ENCODE measurements at regions not wholly inside any gene's neighbourhood (a gene's known extent, or its start where the extent isn't known, plus 50 kb on each side); places are given as distances from the start of the nearest gene placed in this dataset.

DNA sequence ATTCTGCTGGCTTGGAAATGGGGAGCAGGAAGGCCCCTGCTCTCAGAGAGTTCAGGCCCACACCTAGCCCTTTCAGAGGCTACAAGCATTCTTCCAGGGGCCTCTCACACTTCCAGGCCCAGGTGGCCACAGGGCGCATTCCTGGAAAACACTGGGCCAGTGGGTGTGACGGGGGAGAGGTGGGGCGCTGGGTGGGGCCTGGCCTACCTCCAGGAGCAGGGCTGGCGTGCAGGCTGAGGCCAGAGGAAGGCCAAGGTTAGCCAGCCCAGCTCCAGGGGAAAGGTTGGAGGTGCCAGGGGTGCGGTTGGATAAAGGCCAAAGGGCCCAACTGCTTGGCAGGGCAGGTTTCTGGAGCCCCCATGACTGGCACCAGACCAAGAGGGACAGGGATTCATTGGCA, 198.2 kb downstream of the MAF start:
- Histone ChIP-seq H3K18ac (ENCODE audit: extremely low read depth, low read length) (no peak overlapping the region), H3K14ac (ENCODE audit: insufficient read length) (no peak overlapping the region), H3K27me3 (replicated peaks in 1 of 4; ENCODE audit: control insufficient read depth in 3 of 4, extremely low read depth in 1 of 4, insufficient read depth in 3 of 4, low read length in 3 of 4) (no peaks in the 10 kb centered on the region), H3K4ac (replicated peaks; ENCODE audit: insufficient read length, low read depth, low read length) (no peak overlapping the region), H3K9me3 (ENCODE audit: insufficient read depth in 2 of 2, low read depth in 1 of 2, low read length in 1 of 2) (peaks cover 0 to 3% of the 10 kb centered on the region in 2 experiments; a peak in 1 of 4 replicates), H2BK12ac (ENCODE audit: low read depth, low read length) (no peak overlapping the region), H3K4me3 (ENCODE audit: extremely low read depth in 1 of 4, insufficient read depth in 2 of 4, low read depth in 3 of 4, low read length in 4 of 4) (no peak overlapping the region), H3K27ac (ENCODE audit: low read depth, low read length) (no peak overlapping the region), H3K4me1 (replicated peaks in 1 of 4; ENCODE audit: control insufficient read depth in 3 of 4, insufficient read depth in 4 of 4, low read length in 3 of 4) (peaks cover 0 to under 1% (median 0%) of the 10 kb centered on the region in 4 experiments; a peak in 4 of 7 replicates), H4K91ac (replicated peaks; ENCODE audit: insufficient read length, low read length) (no peak overlapping the region), H3K9ac (replicated peaks in 1 of 4; ENCODE audit: extremely low read depth in 1 of 4, low read depth in 3 of 4, low read length in 3 of 4) (no peak overlapping the region), H3K56ac (replicated peaks; ENCODE audit: insufficient read length, low read depth, low read length) (no peak overlapping the region), H4K20me1 (replicated peaks in 1 of 2; ENCODE audit: control insufficient read depth in 1 of 2, insufficient read depth in 2 of 2, low read length in 2 of 2) (no peaks in the 10 kb centered on the region), H3K79me1 (ENCODE audit: low read depth, low read length) (no peaks in the 10 kb centered on the region), H4K5ac (ENCODE audit: insufficient read length, low read depth, low read length) (no peak overlapping the region), H2BK5ac (ENCODE audit: low read depth, low read length) (no peak overlapping the region), H3K36me3 (ENCODE audit: control insufficient read depth in 2 of 4, insufficient read depth in 4 of 4, low read length in 3 of 4) (no peaks in the 10 kb centered on the region), H2AFZ (ENCODE audit: low read length) (no peak overlapping the region), H3K23me2 (ENCODE audit: low read depth, low read length) (no peaks in the 10 kb centered on the region), H2BK20ac (ENCODE audit: low read length) (no peak overlapping the region), H2BK120ac (replicated peaks; ENCODE audit: low read depth, low read length) (no peak overlapping the region), H4K8ac (ENCODE audit: extremely low read depth, insufficient read depth, low read length) (no peak overlapping the region), H2AK5ac (ENCODE audit: low read depth, low read length) (no peak overlapping the region), H3K4me2 (ENCODE audit: insufficient read depth in 1 of 2, low read depth in 2 of 2, low read length in 2 of 2) (no peak overlapping the region), H3K79me2 (ENCODE audit: control insufficient read depth in 1 of 2, insufficient read depth in 2 of 2, low read length in 2 of 2) (no peaks in the 10 kb centered on the region), H2BK15ac (ENCODE audit: low read length) (no peak overlapping the region), H3K23ac (ENCODE audit: insufficient read length) (no peak overlapping the region)
- 75% methylated on average over 5 of the region's 5 CpGs; no CpG with 5 or more reads in 1 of the 2 experiments for WGBS, 2 experiments (ENCODE audit: extremely low coverage in 1 of 2, insufficient coverage in 1 of 2, insufficient read length in 1 of 2, insufficient replicate concordance in 2 of 2, low coverage in 1 of 2, low lambda C conversion rate in 2 of 2, missing lambda C conversion rate in 1 of 2)
- DNase-seq (ENCODE audit: low read depth in 1 of 2, low spot score in 2 of 2) (no peak), FAIRE-seq (no peak)
- POLR2A ChIA-PET (ENCODE audit: partially characterized antibody) = no interaction called here
- CTCF ChIA-PET (ENCODE audit: partially characterized antibody) = no interaction called here
- TF ChIP-seq BCL11A (IDR thresholded peaks at IDR 0.05; ENCODE audit: low read depth in 2 of 2, low read length in 2 of 2) (no peak), SP1 (IDR thresholded peaks at IDR 0.05; ENCODE audit: low read depth, low read length) (no peak), KDM4A (IDR thresholded peaks at IDR 0.05; ENCODE audit: low read depth, low read length, severe bottlenecking) (no peak), ZNF274 (IDR thresholded peaks at IDR 0.05; ENCODE audit: borderline replicate concordance, extremely low read depth, low read length) (no peak), TAF7 (optimal IDR thresholded peaks at IDR 0.05; ENCODE audit: borderline replicate concordance, low read depth, low read length) (no peak), RNF2 (IDR thresholded peaks at IDR 0.05; ENCODE audit: borderline replicate concordance, low read depth, low read length, missing control alignments, poor library complexity, severe bottlenecking) (no peak), MAFK (IDR thresholded peaks at IDR 0.05; ENCODE audit: low read depth, low read length) (no peak), HDAC2 (IDR thresholded peaks at IDR 0.05; ENCODE audit: borderline replicate concordance in 1 of 2, low read depth in 2 of 2, low read length in 2 of 2) (no peak), HDAC6 (IDR thresholded peaks at IDR 0.05; ENCODE audit: low read depth, low read length) (no peak), SIX5 (IDR thresholded peaks at IDR 0.05; ENCODE audit: low read depth, low read length) (no peak), KDM5A (IDR thresholded peaks at IDR 0.05; ENCODE audit: low read length) (no peak), POLR2A (IDR thresholded peaks at IDR 0.05; ENCODE audit: control extremely low read depth in 1 of 2, low read depth in 2 of 2, low read length in 2 of 2) (no peak), EZH2 (IDR thresholded peaks at IDR 0.05; ENCODE audit: low read depth, low read length, severe bottlenecking) (no peak)
- TF ChIP-seq, protein P1, sequence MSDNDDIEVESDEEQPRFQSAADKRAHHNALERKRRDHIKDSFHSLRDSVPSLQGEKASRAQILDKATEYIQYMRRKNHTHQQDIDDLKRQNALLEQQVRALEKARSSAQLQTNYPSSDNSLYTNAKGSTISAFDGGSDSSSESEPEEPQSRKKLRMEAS (IDR thresholded peaks at IDR 0.05) = no peak

Measured in H1 (cell line).